DOHH2 (cell line): ENCODE measurements at regions not wholly inside any gene's neighbourhood (a gene's known extent, or its start where the extent isn't known, plus 50 kb on each side); places are given as distances from the start of the nearest gene placed in this dataset.

Experiments used
- H3F3A ChIP-seq: fragments of 200-600 bp; sonication (generic), shearing (Covaris generic); 2 replicates; pipeline ENCODE4 v1.6.0; 2016; ENCODE audit warnings: antibody characterized with exemption, mild to moderate bottlenecking; ENCODE audit not compliant: control insufficient read depth, insufficient read depth
- H3K27ac ChIP-seq: fragments of 200-600 bp; sonication (generic); 2 replicates; pipeline ENCODE4 v1.5.1; 2014; ENCODE audit warnings: low read depth, mild to moderate bottlenecking, low read length, moderate library complexity
- H3K27me3 ChIP-seq: fragments of 200-600 bp; sonication (generic); 2 replicates; pipeline ENCODE4 v1.6.1; 2014; ENCODE audit warnings: mild to moderate bottlenecking, low read length, mixed read lengths; ENCODE audit not compliant: control insufficient read depth
- H3K36me3 ChIP-seq: fragments of 200-600 bp; sonication (generic); 2 replicates; pipeline ENCODE4 v1.6.1; 2014; ENCODE audit warnings: mild to moderate bottlenecking, low read length, moderate library complexity, mixed read lengths; ENCODE audit not compliant: control insufficient read depth
- H3K4me1 ChIP-seq: fragments of 200-600 bp; sonication (generic); 2 replicates; pipeline ENCODE4 v1.6.1; 2014; ENCODE audit warnings: mild to moderate bottlenecking, low read length, mixed read lengths; ENCODE audit not compliant: control insufficient read depth
- H3K4me2 ChIP-seq: fragments of 200-600 bp; sonication (generic); 2 replicates; pipeline ENCODE4 v1.6.0; 2014; ENCODE audit warnings: mild to moderate bottlenecking, low read length, moderate library complexity
- H3K4me3 ChIP-seq: fragments of 200-600 bp; sonication (generic); 2 replicates; pipeline ENCODE4 v1.5.1; 2014; ENCODE audit warnings: mild to moderate bottlenecking, low read length, mixed read lengths
- H3K79me2 ChIP-seq: fragments of 200-600 bp; sonication (generic); 2 replicates; pipeline ENCODE4 v1.6.1; 2014; ENCODE audit warnings: mild to moderate bottlenecking, low read length, mixed read lengths; ENCODE audit not compliant: control insufficient read depth
- H3K9me2 ChIP-seq: fragments of 200-600 bp; sonication (generic); replicated peaks from 2 replicates; pipeline ENCODE4 v1.6.1; 2014; ENCODE audit warnings: mild to moderate bottlenecking, low read length, mixed read lengths; ENCODE audit not compliant: control insufficient read depth
- H3K9me3 ChIP-seq: fragments of 200-600 bp; sonication (generic); 2 replicates; pipeline ENCODE4 v1.6.1; 2014; ENCODE audit warnings: antibody characterized with exemption, low read length, mixed read lengths; ENCODE audit not compliant: control insufficient read depth, insufficient read depth
- H4K20me1 ChIP-seq: fragments of 200-600 bp; sonication (generic); 2 replicates; pipeline ENCODE4 v1.6.0; 2014; ENCODE audit warnings: low read depth, mild to moderate bottlenecking, antibody characterized with exemption, low read length, moderate library complexity; ENCODE audit not compliant: control insufficient read depth, insufficient read depth
- CTCF ChIP-seq: fragments of 200-600 bp; sonication (generic); IDR thresholded peaks from one replicate; pipeline ENCODE4 v1.5.1; 2014; ENCODE audit warnings: antibody characterized with exemption, mild to moderate bottlenecking, low read depth, low read length; ENCODE audit not compliant: poor library complexity, severe bottlenecking
- EZH2phosphoT487 ChIP-seq: fragments of 200-600 bp; sonication (generic); IDR thresholded peaks from 2 replicates; pipeline ENCODE4 v1.6.1; 2017; ENCODE audit warnings: borderline replicate concordance, mild to moderate bottlenecking, antibody characterized with exemption, low read length, moderate library complexity, mixed read lengths

- Histone ChIP-seq H3K9me2 (no peaks in the 10 kb centered on the region), H3K4me2 (no peak overlapping the region), H3K27ac (no peak overlapping the region), H3K27me3 (no peaks in the 10 kb centered on the region), H3F3A (no peaks in the 10 kb centered on the region), H4K20me1 (no peaks in the 10 kb centered on the region), H3K36me3 (no peaks in the 10 kb centered on the region), H3K4me1 (no peaks in the 10 kb centered on the region), H3K9me3 (no peaks in the 10 kb centered on the region), H3K4me3 (no peak overlapping the region), H3K79me2 (no peaks in the 10 kb centered on the region)
- TF ChIP-seq CTCF (no peak), EZH2phosphoT487 (no peak)
These were observed 332.4 kb downstream of the PCDH7 start for GRCh38 chr4:31052519-31052918.

- TF ChIP-seq CTCF (no peak), EZH2phosphoT487 (no peak)
These were observed 333.3 kb downstream of the PCDH7 start for GRCh38 chr4:31053451-31053850.

GRCh38 chr4:31054295-31054694 lies 334.1 kb downstream of the PCDH7 start:
- no peaks in the 10 kb centered on the region for H3K27me3 ChIP-seq
- H3K36me3 ChIP-seq: no peaks in the 10 kb centered on the region
- H3K79me2 ChIP-seq: no peaks in the 10 kb centered on the region
- no peak overlapping the region for H3K27ac ChIP-seq
- no peaks in the 10 kb centered on the region for H3K9me2 ChIP-seq
- TF ChIP-seq EZH2phosphoT487: no peak
- no peak for TF ChIP-seq CTCF
- H3K4me3 ChIP-seq: no peak overlapping the region
- H3K4me1 ChIP-seq: no peaks in the 10 kb centered on the region
- no peaks in the 10 kb centered on the region for H3K9me3 ChIP-seq
- no peaks in the 10 kb centered on the region for H4K20me1 ChIP-seq
- no peaks in the 10 kb centered on the region for H3F3A ChIP-seq
- H3K4me2 ChIP-seq: no peak overlapping the region

More at GRCh38 chr4:31053451-31053850, 333.3 kb downstream of the PCDH7 start:
- Histone ChIP-seq H4K20me1 (no peaks in the 10 kb centered on the region), H3K27me3 (no peaks in the 10 kb centered on the region), H3K9me2 (no peaks in the 10 kb centered on the region), H3K27ac (no peak overlapping the region), H3F3A (no peaks in the 10 kb centered on the region), H3K4me3 (no peak overlapping the region), H3K4me2 (no peak overlapping the region), H3K4me1 (no peaks in the 10 kb centered on the region), H3K79me2 (no peaks in the 10 kb centered on the region), H3K9me3 (no peaks in the 10 kb centered on the region), H3K36me3 (no peaks in the 10 kb centered on the region)

GRCh38 chr4:31058656-31059055 lies 338.5 kb downstream of the PCDH7 start:
- no peaks in the 10 kb centered on the region for H3K4me1 ChIP-seq
- TF ChIP-seq EZH2phosphoT487: no peak
- no peak for TF ChIP-seq CTCF
- H4K20me1 ChIP-seq: no peaks in the 10 kb centered on the region
- no peaks in the 10 kb centered on the region for H3K9me3 ChIP-seq
- no peaks in the 10 kb centered on the region for H3F3A ChIP-seq
- no peak overlapping the region for H3K4me3 ChIP-seq
- no peak overlapping the region for H3K27ac ChIP-seq
- H3K36me3 ChIP-seq: no peaks in the 10 kb centered on the region
- H3K4me2 ChIP-seq: no peak overlapping the region
- H3K9me2 ChIP-seq: no peaks in the 10 kb centered on the region
- H3K27me3 ChIP-seq: no peaks in the 10 kb centered on the region
- no peaks in the 10 kb centered on the region for H3K79me2 ChIP-seq
